ENCODE measurements at regions not wholly inside any gene's neighbourhood (a gene's known extent, or its start where the extent isn't known, plus 50 kb on each side); places are given as distances from the start of the nearest gene placed in this dataset.

DNA sequence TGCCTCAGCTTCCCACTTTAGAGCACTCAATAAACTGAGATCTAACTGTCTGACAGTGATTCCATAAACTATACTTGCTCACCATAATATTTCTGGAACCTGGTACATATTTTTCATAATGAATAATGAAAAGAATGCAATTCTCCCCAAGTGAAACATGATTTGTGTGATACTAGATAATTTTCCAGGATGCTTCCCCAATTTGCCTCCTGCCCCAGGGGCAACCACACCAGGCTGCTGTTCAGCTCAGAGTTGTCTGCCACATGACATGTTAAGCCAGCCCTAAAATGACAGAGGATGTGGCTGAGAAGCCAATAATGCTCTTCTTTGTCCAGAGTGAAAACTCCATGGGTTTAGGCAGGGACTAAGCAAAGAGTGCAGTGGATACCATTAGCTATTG lies 62.9 kb upstream of the SEZ6L start:
- TF ChIP-seq, protein P1, sequence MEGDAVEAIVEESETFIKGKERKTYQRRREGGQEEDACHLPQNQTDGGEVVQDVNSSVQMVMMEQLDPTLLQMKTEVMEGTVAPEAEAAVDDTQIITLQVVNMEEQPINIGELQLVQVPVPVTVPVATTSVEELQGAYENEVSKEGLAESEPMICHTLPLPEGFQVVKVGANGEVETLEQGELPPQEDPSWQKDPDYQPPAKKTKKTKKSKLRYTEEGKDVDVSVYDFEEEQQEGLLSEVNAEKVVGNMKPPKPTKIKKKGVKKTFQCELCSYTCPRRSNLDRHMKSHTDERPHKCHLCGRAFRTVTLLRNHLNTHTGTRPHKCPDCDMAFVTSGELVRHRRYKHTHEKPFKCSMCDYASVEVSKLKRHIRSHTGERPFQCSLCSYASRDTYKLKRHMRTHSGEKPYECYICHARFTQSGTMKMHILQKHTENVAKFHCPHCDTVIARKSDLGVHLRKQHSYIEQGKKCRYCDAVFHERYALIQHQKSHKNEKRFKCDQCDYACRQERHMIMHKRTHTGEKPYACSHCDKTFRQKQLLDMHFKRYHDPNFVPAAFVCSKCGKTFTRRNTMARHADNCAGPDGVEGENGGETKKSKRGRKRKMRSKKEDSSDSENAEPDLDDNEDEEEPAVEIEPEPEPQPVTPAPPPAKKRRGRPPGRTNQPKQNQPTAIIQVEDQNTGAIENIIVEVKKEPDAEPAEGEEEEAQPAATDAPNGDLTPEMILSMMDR (IDR thresholded peaks at IDR 0.05; ENCODE audit: control extremely low read depth, extremely low read depth) = no peak

GRCh38 chr22:26109686-26110315 lies 59.5 kb upstream of the SEZ6L start:
- WGBS, 2 donors = 68 to 76% methylated on average over 11 of the region's 11 CpGs
- Histone ChIP-seq H3K4me3 (no peak overlapping the region), H3K4me1 (ENCODE audit: control insufficient read depth in 5 of 5, insufficient read depth in 5 of 5, low read length in 5 of 5) (peaks cover 0 to 1% (median 0%) of the 10 kb centered on the region in 5 donors), H3K36me3 (ENCODE audit: control insufficient read depth in 4 of 4, insufficient read depth in 4 of 4, low read length in 4 of 4) (no peaks in the 10 kb centered on the region), H3K27ac (ENCODE audit: low read depth in 1 of 2, low read length in 1 of 2) (no peak overlapping the region), H3K9ac (ENCODE audit: insufficient read depth in 1 of 2, low read length in 2 of 2) (no peak overlapping the region), H3K9me3 (ENCODE audit: control insufficient read depth in 4 of 4, insufficient read depth in 3 of 4, low read length in 3 of 4) (peaks cover 0 to 9% (median 0%) of the 10 kb centered on the region in 4 donors), H3K27me3 (ENCODE audit: control insufficient read depth in 3 of 3, insufficient read depth in 3 of 3, low read length in 2 of 3) (peaks cover 0 to 3% (median 1%) of the 10 kb centered on the region in 3 donors)
- no peak for ATAC-seq (ENCODE audit: insufficient read depth, low FRiP score)
- DNase-seq = no peak
- TF ChIP-seq, protein P1 (IDR thresholded peaks at IDR 0.05; ENCODE audit: control extremely low read depth, extremely low read depth) = no peak

More for the DNA sequence above, 62.9 kb upstream of the SEZ6L start:
- no peak overlapping the region for H3K4me3 ChIP-seq
- ATAC-seq (ENCODE audit: insufficient read depth, low FRiP score) (no peak), DNase-seq (no peak)
- H3K9me3 ChIP-seq (ENCODE audit: control insufficient read depth in 4 of 4, insufficient read depth in 3 of 4, low read length in 3 of 4) = peaks cover 0 to 11% (median 0%) of the 10 kb centered on the region in 4 donors
- peaks cover 0 to 3% (median 3%) of the 10 kb centered on the region in 3 donors for H3K27me3 ChIP-seq (ENCODE audit: control insufficient read depth in 3 of 3, insufficient read depth in 3 of 3, low read length in 2 of 3)
- H3K36me3 ChIP-seq (ENCODE audit: control insufficient read depth in 4 of 4, insufficient read depth in 4 of 4, low read length in 4 of 4) = no peaks in the 10 kb centered on the region
- peaks cover 0 to 1% (median 0%) of the 10 kb centered on the region in 5 donors for H3K4me1 ChIP-seq (ENCODE audit: control insufficient read depth in 5 of 5, insufficient read depth in 5 of 5, low read length in 5 of 5)
- no peak overlapping the region for H3K9ac ChIP-seq (ENCODE audit: insufficient read depth in 1 of 2, low read length in 2 of 2)
- no peak overlapping the region for H3K27ac ChIP-seq (ENCODE audit: low read depth in 1 of 2, low read length in 1 of 2)

DNA sequence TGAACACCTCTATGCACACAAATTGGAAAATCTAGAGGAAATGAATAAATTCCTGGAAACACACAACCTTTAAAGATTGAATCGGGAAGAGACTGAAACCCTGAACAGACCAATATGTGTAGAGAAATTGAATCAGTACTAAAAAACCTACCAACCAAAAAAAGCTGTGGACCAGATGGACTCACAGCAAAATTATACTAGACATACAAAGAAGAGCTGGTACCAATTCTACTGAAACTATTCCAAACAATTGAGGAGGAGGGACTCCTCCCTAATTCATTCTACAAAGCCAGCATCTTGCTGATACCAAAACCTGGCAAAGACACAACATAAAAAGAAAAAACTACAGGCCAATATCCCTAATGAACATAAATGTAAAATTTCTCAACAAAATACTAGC lies 54.4 kb upstream of the SEZ6L start:
- peaks cover 0 to 6% (median 0%) of the 10 kb centered on the region in 4 donors for H3K9me3 ChIP-seq (ENCODE audit: control insufficient read depth in 4 of 4, insufficient read depth in 3 of 4, low read length in 3 of 4)
- DNase-seq (no peak), ATAC-seq (ENCODE audit: insufficient read depth, low FRiP score) (no peak)
- H3K4me3 ChIP-seq = no peak overlapping the region
- no peak overlapping the region for H3K27ac ChIP-seq (ENCODE audit: low read depth in 1 of 2, low read length in 1 of 2)
- H3K4me1 ChIP-seq (ENCODE audit: control insufficient read depth in 5 of 5, insufficient read depth in 5 of 5, low read length in 5 of 5) = peaks cover 0 to 1% (median 0%) of the 10 kb centered on the region in 5 donors
- no peak overlapping the region for H3K9ac ChIP-seq (ENCODE audit: insufficient read depth in 1 of 2, low read length in 2 of 2)
- TF ChIP-seq, protein P1 (IDR thresholded peaks at IDR 0.05; ENCODE audit: control extremely low read depth, extremely low read depth) = no peak
- H3K36me3 ChIP-seq (ENCODE audit: control insufficient read depth in 4 of 4, insufficient read depth in 4 of 4, low read length in 4 of 4) = no peaks in the 10 kb centered on the region
- 92 to 100% methylated on average over 1 of the region's 1 CpG for WGBS, 2 donors
- no peaks in the 10 kb centered on the region for H3K27me3 ChIP-seq (ENCODE audit: control insufficient read depth in 3 of 3, insufficient read depth in 3 of 3, low read length in 2 of 3)

- Histone ChIP-seq H3K4me3 (no peak overlapping the region), H3K9me3 (ENCODE audit: control insufficient read depth in 4 of 4, insufficient read depth in 3 of 4, low read length in 3 of 4) (peaks cover 0 to 3% (median 0%) of the 10 kb centered on the region in 4 donors), H3K27ac (ENCODE audit: low read depth in 1 of 2, low read length in 1 of 2) (no peak overlapping the region), H3K27me3 (ENCODE audit: control insufficient read depth in 3 of 3, insufficient read depth in 3 of 3, low read length in 2 of 3) (no peaks in the 10 kb centered on the region), H3K9ac (ENCODE audit: insufficient read depth in 1 of 2, low read length in 2 of 2) (no peak overlapping the region), H3K4me1 (ENCODE audit: control insufficient read depth in 5 of 5, insufficient read depth in 5 of 5, low read length in 5 of 5) (no peaks in the 10 kb centered on the region), H3K36me3 (ENCODE audit: control insufficient read depth in 4 of 4, insufficient read depth in 4 of 4, low read length in 4 of 4) (no peaks in the 10 kb centered on the region)
- DNase-seq (no peak), ATAC-seq (ENCODE audit: insufficient read depth, low FRiP score) (no peak)
- TF ChIP-seq, protein P1 (IDR thresholded peaks at IDR 0.05; ENCODE audit: control extremely low read depth, extremely low read depth) = no peak
Observed at GRCh38 chr22:26115266-26115665, 54.0 kb upstream of the SEZ6L start.
